A549 (cell line): ENCODE measurements at regions not wholly inside any gene's neighbourhood (a gene's known extent, or its start where the extent isn't known, plus 50 kb on each side); places are given as distances from the start of the nearest gene placed in this dataset.

Experiments used
- ATAC-seq, 2 experiments: fragments of 200-7000 bp in 1 of 2; fragments of >200 bp in 1 of 2; cut with Nextera tagmentation in 1 of 2; cut with Tn5 transposase in 1 of 2; 3 replicates each; pipeline versions ENCODE4 v1.8.0 to v1.9.1; 2018 to 2020; ENCODE audit warnings: mild to moderate bottlenecking in 1 of 2, moderate library complexity in 1 of 2
- CTCF ChIA-PET: fragments of 300-600 bp; sonication (Branson Sonifier 250); formaldehyde crosslinking; extraction: SDS; loops from one replicate; lab custom pipeline; 2021; ENCODE audit warnings: antibody characterized with exemption, inconsistent platforms; lab: Yijun Ruan, JAX
- POLR2A ChIA-PET: fragments of 350-600 bp; formaldehyde crosslinking; extraction: SDS; loops from one replicate; lab custom pipeline; 2021; ENCODE audit warnings: antibody characterized with exemption, inconsistent platforms; lab: Yijun Ruan, JAX
- DNase-seq, 2 experiments: peaks; one replicate each; pipeline versions ENCODE4 v3.0.0 to v3.0.0-alpha.2; 2011 to 2016; ENCODE audit warnings: low read depth in 1 of 2, low spot score in 1 of 2
- FAIRE-seq: peaks from 2 replicates; lab custom pipeline; 2011; peaks lifted over from hg19 to GRCh38; lab: Jason Lieb, UNC
- H3K27ac ChIP-seq, 2 experiments: fragments of >200 bp; sonication (Bioruptor Twin); formaldehyde crosslinking; 3 replicates each; pipeline ENCODE4 v1.5.1; 2016 to 2017
- H3K4me1 ChIP-seq: fragments of >200 bp; sonication (Bioruptor Twin); formaldehyde crosslinking; 3 replicates; pipeline ENCODE4 v1.6.1; 2016
- H3K4me2 ChIP-seq: fragments of >200 bp; sonication (Bioruptor Twin); formaldehyde crosslinking; 3 replicates; pipeline ENCODE4 v1.6.1; 2016
- H3K4me3 ChIP-seq: fragments of >200 bp; sonication (Bioruptor Twin); formaldehyde crosslinking; 3 replicates; pipeline ENCODE4 v1.5.1; 2016
- H3K9me3 ChIP-seq: fragments of >200 bp; sonication (Bioruptor Twin); formaldehyde crosslinking; 3 replicates; pipeline ENCODE4 v1.6.1; 2016
- BHLHE40 ChIP-seq: IDR thresholded peaks from 2 replicates; pipeline ENCODE4 v1.6.1; 2012; ENCODE audit warnings: low read depth, low read length, inconsistent platforms
- CBX2 ChIP-seq: fragments of 200-600 bp; sonication (generic); IDR thresholded peaks from 2 replicates; pipeline ENCODE4 v1.6.1; 2016; ENCODE audit warnings: low read depth, mild to moderate bottlenecking, borderline replicate concordance
- ELK1 ChIP-seq: fragments of 150-350 bp; IDR thresholded peaks from 2 replicates; pipeline ENCODE4 v1.6.1; 2014; ENCODE audit warnings: low read depth, mild to moderate bottlenecking, low read length
- HMGXB4 ChIP-seq: fragments of 250-450 bp; sonication (Bioruptor Pico); IDR thresholded peaks from 2 replicates; pipeline ENCODE4 v1.5.0; 2021; ENCODE audit warnings: mild to moderate bottlenecking, moderate library complexity, borderline replicate concordance
- HOXA7 ChIP-seq: fragments of 250-450 bp; sonication (Bioruptor Pico); IDR thresholded peaks from 2 replicates; pipeline ENCODE4 v1.5.0; 2020; ENCODE audit warnings: mild to moderate bottlenecking, moderate library complexity
- HOXB13 ChIP-seq: fragments of 250-450 bp; sonication (Bioruptor Pico); IDR thresholded peaks from 2 replicates; pipeline ENCODE4 v1.5.0; 2020; ENCODE audit warnings: low read depth, mild to moderate bottlenecking, moderate library complexity
- JUNB ChIP-seq: fragments of >200 bp; sonication (Bioruptor Twin); formaldehyde crosslinking; IDR thresholded peaks from 2 replicates; pipeline ENCODE4 v1.6.1; 2016
- MAZ ChIP-seq: fragments of 150-350 bp; IDR thresholded peaks from 2 replicates; pipeline ENCODE4 v1.6.1; 2014; ENCODE audit warnings: antibody characterized with exemption, low read depth, low read length, borderline replicate concordance
- NPAS2 ChIP-seq: fragments of 250-450 bp; sonication (Bioruptor Pico); IDR thresholded peaks from 2 replicates; pipeline ENCODE4 v1.8.0; 2022; ENCODE audit warnings: mild to moderate bottlenecking, moderate library complexity, borderline replicate concordance
- POLR2A ChIP-seq: IDR thresholded peaks from 2 replicates; pipeline ENCODE4 v1.6.1; 2012; ENCODE audit warnings: mild to moderate bottlenecking, low read length
- RCOR1 ChIP-seq: fragments of 150-350 bp; IDR thresholded peaks from 2 replicates; pipeline ENCODE4 v1.6.1; 2014; ENCODE audit warnings: antibody characterized with exemption, low read length, low read depth
- REST ChIP-seq: fragments of 200-600 bp; sonication (generic); IDR thresholded peaks from 2 replicates; pipeline ENCODE4 v1.6.1; 2016; ENCODE audit warnings: antibody characterized with exemption, mild to moderate bottlenecking, moderate library complexity
- RNF2 ChIP-seq: fragments of 200-600 bp; sonication (generic); IDR thresholded peaks from 2 replicates; pipeline ENCODE4 v1.6.1; 2016; ENCODE audit warnings: low read depth, mild to moderate bottlenecking, antibody characterized with exemption, moderate library complexity, borderline replicate concordance
- SMC3 ChIP-seq: fragments of >200 bp; sonication (Bioruptor Twin); formaldehyde crosslinking; IDR thresholded peaks from 3 replicates; pipeline ENCODE4 v1.6.1; 2018; ENCODE audit warnings: inconsistent platforms
- SREBF2 ChIP-seq: fragments of 450-650 bp; IDR thresholded peaks from 2 replicates; pipeline ENCODE4 v1.6.1; 2014; ENCODE audit warnings: mild to moderate bottlenecking, moderate library complexity
- TP53 ChIP-seq: fragments of 250-450 bp; sonication (Bioruptor Pico); IDR thresholded peaks from 2 replicates; pipeline ENCODE4 v1.5.0; 2021; ENCODE audit warnings: mild to moderate bottlenecking, moderate library complexity
- ZSCAN20 ChIP-seq: fragments of 250-450 bp; sonication (Bioruptor Pico); IDR thresholded peaks from 2 replicates; pipeline ENCODE4 v1.8.0; 2022; ENCODE audit warnings: mild to moderate bottlenecking, moderate library complexity
- WGBS: methylation state at CpG from one replicate; pipeline ENCODE4 v1.1.6; 2017; ENCODE audit errors: missing lambda C conversion rate; 5-methylcytosine and 5-hydroxymethylcytosine counted together
- TF ChIP-seq, protein P1 (sequence below): fragments of >200 bp; sonication (Bioruptor Twin); formaldehyde crosslinking; IDR thresholded peaks from 3 replicates; pipeline ENCODE4 v1.6.1; 2016
- TF ChIP-seq, protein P2 (sequence below): fragments of >200 bp; sonication (Bioruptor Twin); formaldehyde crosslinking; IDR thresholded peaks from 3 replicates; pipeline ENCODE4 v1.5.1; 2016

DNA sequence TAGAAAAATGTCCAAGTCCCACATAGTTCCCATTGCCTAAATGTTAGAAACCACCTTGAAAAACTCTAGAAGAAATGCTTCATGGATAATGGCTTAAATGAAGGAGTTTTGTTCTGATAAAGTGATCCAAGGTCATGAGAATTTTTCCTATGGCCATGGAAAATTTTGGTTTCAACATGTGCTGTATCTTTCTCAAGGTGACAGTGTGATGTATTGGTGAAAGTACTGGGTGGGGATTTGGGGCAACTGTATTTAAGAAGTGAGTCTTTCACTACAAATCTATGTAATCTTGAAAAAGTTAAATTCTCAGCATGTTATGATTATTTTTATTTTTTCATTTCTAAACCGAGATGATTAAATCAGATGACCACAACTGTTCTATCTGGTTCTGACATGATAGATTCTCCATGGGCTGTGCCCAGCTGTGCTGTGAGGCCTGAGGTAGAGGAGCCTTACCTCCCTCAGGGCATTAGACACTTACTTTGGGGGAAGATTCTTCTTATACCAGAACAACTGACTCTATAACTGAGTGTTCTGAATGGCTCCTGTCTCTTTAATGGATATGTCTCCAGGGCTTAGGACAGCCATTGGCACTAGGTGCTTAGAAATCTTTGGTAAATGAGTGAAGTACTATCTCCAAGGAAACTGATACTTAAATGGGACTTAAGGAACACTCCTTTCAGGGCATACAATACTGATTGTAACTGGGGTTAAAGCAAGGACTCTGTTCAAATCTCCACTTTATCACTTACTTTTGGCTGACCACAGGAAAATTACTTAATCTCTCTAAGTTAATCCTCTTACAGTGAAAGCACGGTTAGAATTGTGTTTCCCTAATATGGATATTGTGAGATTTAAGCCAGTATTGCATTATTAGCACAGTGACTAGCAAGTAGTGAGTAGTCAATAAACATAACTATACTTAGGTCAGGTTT, 397.4 kb upstream of the MEF2C start (continued):
- TF ChIP-seq HMGXB4 (no peak), MAZ (no peak), CBX2 (no peak), ZSCAN20 (CRISPR knock-in tag) (no peak), RNF2 (no peak)
- TF ChIP-seq, protein P1, sequence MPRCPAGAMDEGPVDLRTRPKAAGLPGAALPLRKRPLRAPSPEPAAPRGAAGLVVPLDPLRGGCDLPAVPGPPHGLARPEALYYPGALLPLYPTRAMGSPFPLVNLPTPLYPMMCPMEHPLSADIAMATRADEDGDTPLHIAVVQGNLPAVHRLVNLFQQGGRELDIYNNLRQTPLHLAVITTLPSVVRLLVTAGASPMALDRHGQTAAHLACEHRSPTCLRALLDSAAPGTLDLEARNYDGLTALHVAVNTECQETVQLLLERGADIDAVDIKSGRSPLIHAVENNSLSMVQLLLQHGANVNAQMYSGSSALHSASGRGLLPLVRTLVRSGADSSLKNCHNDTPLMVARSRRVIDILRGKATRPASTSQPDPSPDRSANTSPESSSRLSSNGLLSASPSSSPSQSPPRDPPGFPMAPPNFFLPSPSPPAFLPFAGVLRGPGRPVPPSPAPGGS: no peak

- no peaks in the 10 kb centered on the region for H3K4me1 ChIP-seq
- no peak for TF ChIP-seq HOXA7 (CRISPR knock-in tag)
- ATAC-seq (no peak), FAIRE-seq (no peak), DNase-seq (no peak)
- H3K4me3 ChIP-seq: no peak overlapping the region
- CTCF ChIA-PET: no interaction called here
- H3K27ac ChIP-seq: no peak overlapping the region
- 39% methylated on average over 5 of the region's 5 CpGs for WGBS
- no peak overlapping the region for H3K4me2 ChIP-seq
- no peaks in the 10 kb centered on the region for H3K9me3 ChIP-seq
- POLR2A ChIA-PET: no interaction called here
These were observed 396.5 kb upstream of the MEF2C start for GRCh38 chr5:89279391-89280036.

GRCh38 chr5:89277816-89278215, 394.8 kb upstream of the MEF2C start:
- FAIRE-seq (no peak), ATAC-seq (no peak), DNase-seq (no peak)
- H3K4me3 ChIP-seq: no peak overlapping the region
- POLR2A ChIA-PET: no interaction called here
- no peaks in the 10 kb centered on the region for H3K9me3 ChIP-seq
- H3K4me1 ChIP-seq: no peaks in the 10 kb centered on the region
- no peak overlapping the region for H3K27ac ChIP-seq
- TF ChIP-seq SREBF2: no peak
- no peak for TF ChIP-seq BHLHE40
- TF ChIP-seq HMGXB4: no peak
- no peak for TF ChIP-seq SMC3
- no peak for TF ChIP-seq RNF2
- TF ChIP-seq NPAS2: no peak
- TF ChIP-seq, protein P2, sequence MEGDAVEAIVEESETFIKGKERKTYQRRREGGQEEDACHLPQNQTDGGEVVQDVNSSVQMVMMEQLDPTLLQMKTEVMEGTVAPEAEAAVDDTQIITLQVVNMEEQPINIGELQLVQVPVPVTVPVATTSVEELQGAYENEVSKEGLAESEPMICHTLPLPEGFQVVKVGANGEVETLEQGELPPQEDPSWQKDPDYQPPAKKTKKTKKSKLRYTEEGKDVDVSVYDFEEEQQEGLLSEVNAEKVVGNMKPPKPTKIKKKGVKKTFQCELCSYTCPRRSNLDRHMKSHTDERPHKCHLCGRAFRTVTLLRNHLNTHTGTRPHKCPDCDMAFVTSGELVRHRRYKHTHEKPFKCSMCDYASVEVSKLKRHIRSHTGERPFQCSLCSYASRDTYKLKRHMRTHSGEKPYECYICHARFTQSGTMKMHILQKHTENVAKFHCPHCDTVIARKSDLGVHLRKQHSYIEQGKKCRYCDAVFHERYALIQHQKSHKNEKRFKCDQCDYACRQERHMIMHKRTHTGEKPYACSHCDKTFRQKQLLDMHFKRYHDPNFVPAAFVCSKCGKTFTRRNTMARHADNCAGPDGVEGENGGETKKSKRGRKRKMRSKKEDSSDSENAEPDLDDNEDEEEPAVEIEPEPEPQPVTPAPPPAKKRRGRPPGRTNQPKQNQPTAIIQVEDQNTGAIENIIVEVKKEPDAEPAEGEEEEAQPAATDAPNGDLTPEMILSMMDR: no peak
- TF ChIP-seq JUNB: no peak
- no peak for TF ChIP-seq ELK1
- no peak for TF ChIP-seq HOXA7 (CRISPR knock-in tag)
- TF ChIP-seq RCOR1: no peak
- TF ChIP-seq TP53 (CRISPR knock-in tag): no peak
- TF ChIP-seq REST: no peak
- TF ChIP-seq POLR2A: no peak
- TF ChIP-seq HOXB13 (CRISPR knock-in tag): no peak
- no peak overlapping the region for H3K4me2 ChIP-seq
- CTCF ChIA-PET: no interaction called here
- WGBS: 3% methylated on average over 4 of the region's 4 CpGs
